T-helper 22 cell (primary cell): ENCODE measurements at regions not wholly inside any gene's neighbourhood (a gene's known extent, or its start where the extent isn't known, plus 50 kb on each side); places are given as distances from the start of the nearest gene placed in this dataset.
"Not testable (repeated sequence)": the region's sequence is repeated elsewhere in the genome, so short reads cannot be mapped to it uniquely, and the experiment has no call there.

ENCODE experiments used
- DNase-seq: peaks from one replicate; pipeline ENCODE4 v3.0.0-alpha.2; 2020; ENCODE audit warnings: low read depth

GRCh38 chr2:87315183-87315902 lies 293.7 kb upstream of the PLGLB1 start:
- not testable (repeated sequence) for DNase-seq

GRCh38 chr2:87317193-87317592 lies 295.5 kb upstream of the PLGLB1 start:
- not testable (repeated sequence) for DNase-seq

GRCh38 chr2:87318814-87319491 lies 297.3 kb upstream of the PLGLB1 start:
- DNase-seq, result not testable (repeated sequence)

- not testable (repeated sequence) for DNase-seq
These were observed 298.1 kb upstream of the PLGLB1 start for GRCh38 chr2:87319705-87320104.

- not testable (repeated sequence) for DNase-seq
These were observed 299.6 kb upstream of the PLGLB1 start for GRCh38 chr2:87321201-87321600.

DNA sequence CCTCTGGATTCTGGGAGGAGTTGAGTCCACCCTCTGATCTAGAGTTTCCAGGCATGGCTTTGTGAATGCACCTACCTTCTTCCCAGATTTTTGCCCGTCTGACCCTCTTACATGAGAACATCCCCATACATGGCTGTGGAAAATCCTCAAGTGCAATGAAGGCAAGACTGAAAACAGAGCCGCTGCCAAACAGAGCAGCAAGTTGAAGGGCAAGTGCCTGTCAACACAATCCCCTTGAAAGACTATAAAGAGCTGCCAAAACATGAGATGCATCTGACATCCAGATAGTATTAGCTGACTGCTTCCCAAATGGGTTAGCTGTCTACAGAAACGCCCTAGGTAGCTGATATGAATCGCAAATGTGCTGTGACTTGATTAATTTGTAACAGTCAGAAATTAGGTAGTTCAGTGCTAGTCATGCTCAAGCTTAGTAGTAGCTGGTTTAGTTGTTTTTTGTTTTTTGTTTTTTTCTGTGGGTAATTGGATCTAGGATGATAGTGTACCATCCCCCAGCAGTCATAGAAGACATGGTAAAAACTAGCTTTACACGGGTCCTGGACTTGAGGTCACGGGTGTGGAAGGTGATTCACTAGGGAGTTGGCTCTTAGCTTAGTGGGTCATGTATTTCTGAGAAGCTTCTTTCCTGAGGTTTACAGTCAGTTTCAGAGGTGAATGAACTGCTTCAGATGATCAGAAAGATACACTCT lies 302.8 kb upstream of the PLGLB1 start:
- not testable (repeated sequence) for DNase-seq

- not testable (repeated sequence) for DNase-seq
These were observed 303.6 kb upstream of the PLGLB1 start for GRCh38 chr2:87325042-87325910.

DNA sequence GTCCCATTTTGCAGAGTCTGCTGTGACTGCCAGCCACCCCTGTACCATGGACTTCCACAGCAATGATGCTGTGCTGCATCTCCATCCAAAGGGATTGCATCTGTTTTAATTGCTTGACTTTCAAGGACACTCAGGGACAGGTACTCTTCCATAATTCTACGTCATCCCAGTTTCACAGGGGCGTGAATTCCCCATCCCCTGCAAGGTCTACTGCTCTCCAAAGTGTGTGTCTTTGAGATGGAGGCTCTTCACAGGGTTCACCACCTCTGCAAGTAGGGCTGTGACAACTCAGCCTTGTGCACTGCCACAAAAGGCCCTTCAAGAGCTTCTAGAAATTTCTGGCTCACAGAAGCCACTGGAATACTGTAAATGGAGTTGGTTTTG lies 304.3 kb upstream of the PLGLB1 start:
- not testable (repeated sequence) for DNase-seq

DNA sequence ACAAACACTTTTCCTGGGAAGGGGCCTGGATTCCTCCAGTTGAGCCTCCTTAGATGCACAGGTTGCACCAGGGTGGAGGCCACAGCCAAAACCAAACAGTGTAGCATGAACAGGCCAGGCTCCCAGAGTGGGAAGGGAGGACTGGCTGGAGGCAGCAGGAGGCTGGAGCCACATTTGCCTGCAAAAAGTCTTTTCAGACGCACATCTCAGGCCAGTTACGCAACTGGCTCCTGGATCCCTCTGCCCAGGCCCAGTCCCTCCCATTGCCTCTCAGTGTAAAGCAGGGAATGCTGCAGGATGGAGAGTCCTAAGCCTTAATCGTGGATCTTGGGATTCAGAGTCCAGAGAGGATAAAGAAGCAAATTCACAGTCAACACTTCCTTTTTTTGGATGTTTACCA lies 305.1 kb upstream of the PLGLB1 start:
- DNase-seq, result not testable (repeated sequence)

DNA sequence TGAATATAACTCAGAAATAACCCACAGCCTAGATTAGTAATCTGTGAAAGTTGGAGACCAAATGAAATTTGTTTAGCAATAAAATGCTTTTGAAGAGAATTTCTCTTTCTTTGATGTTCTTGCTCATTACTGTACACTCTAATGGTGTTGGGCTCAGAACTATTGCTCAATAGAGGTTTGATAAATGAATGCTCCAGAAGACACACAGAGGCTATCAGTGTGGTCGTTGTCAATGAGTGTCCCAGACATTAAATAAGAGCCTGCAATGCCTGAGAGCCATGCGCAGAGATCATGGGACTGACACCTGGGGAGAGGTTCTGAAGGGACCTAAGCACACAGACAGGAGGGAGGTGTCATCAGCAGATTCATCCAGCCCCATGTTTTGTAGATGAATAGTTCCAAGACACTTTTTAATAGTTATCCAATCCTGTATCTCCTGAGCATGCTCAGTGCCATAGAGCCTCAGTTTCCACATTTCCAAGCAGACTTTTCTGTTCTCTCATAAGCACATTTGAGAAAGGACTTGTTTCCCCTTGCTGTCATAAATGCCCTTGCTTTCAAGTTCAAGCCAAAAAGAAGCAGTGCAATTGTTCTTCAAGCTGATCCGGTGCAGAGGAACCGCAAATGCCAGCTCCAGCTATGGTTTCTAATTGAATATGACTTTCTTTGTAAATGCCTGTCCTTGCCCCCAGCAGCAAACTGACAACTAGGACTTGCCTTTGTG lies 306.2 kb upstream of the PLGLB1 start:
- not testable (repeated sequence) for DNase-seq

DNA sequence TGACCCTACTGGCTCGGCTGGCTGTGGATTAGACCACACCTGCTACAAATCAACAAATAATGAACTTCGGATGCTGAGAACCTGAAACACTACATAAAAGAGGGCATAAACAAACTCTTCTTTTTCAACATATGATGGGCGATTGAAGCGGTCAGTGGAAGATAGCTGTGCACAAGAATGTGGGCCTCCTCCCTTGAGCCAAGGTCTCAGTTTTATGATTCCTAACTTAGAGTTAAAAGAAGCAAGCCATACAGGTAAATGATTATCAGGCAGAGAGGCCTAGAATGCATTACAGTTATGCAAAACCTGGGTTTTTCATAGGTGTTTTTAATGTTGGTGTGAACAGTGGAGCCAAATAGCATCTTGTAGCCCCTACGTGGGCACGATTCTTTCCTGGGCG lies 307.9 kb upstream of the PLGLB1 start:
- DNase-seq, result not testable (repeated sequence)

GRCh38 chr2:87330486-87330885 lies 308.8 kb upstream of the PLGLB1 start:
- not testable (repeated sequence) for DNase-seq

DNA sequence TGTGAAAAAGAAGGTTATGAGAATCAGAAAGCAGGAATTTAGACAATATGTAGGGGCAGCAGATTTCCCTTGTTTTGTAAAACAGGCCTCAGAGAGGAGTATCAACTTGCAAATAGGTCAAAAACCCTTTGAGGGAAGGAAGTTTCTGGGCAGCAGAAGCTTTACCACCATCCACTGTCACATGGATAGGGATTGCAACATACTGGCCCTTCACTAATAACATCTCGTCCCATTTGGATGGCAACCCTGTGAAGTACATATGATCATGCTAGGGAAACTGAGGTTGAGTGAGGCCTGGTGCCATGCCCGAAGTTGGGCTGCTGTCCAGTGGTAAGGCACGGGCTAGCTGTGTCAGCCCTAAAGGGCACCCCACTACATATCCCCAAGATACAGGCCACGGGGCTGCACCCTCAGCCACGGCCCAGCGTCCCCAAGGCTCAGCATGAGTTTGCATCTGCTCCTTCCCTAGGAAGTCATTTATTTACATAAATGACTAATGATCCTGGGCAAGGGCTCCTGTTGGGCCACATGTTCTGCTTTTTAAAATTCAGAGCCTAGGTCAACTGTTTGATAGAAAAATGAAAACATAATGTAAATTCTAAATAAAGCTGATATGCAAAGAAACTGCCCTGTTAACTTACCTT lies 310.4 kb upstream of the PLGLB1 start:
- not testable (repeated sequence) for DNase-seq

DNA sequence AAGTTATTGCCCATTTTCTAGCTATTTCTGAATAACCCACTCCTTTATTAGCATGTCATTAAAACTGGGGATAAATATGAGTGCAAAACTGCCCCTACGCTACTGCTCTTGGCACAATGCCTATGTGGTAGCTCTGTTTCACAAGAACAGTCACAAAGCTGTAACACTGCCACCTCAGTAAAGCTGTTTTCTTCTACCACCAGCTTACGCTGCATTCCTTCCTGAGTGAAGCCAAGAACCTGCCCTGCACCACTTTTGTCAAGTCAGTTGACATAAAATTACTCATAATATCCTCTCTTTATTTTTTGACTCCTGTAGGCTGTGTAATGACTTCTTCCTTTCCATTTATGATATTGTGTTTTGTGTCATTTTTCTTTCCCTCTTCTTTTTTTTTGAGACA lies 313.2 kb upstream of the PLGLB1 start:
- not testable (repeated sequence) for DNase-seq

DNA sequence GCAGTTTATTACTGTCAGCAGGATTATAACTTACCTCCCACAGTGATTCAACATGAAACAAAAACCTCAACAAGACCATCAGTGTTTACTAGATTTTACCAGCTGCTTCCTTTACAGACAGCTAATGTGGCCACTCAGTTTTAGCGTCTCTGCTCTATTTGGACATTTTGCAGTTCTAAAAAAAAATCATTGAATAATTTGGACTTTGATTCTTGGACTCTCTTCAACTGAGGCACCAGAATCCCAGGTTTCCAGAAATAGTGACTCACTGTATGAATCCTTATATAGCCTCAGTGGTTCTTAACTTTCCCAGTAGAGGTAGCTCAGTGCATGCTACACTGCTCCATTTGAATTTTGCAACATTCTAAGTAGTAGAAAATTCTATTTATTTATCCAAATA lies 317.4 kb upstream of the PLGLB1 start:
- DNase-seq, result not testable (repeated sequence)

DNA sequence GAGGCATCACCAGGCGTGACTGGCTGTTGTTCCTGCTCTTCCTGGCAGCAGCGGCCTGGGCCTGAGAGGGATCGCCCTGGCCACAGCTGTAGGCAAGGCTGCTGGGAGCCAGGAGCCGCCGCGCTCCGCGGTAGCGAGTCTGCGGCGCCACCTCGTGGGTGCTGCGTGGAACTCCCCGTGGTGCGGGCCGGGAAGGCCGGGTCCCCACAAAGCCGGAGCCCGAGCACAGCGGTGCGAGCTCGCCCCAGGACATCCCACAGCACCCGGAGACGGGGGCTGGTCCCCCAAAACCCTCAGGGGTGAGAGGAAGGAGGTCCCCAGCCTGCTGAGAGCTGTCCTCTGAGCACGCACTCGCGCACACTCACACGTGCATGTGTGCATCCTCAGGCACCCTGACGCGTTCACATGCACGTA lies 320.0 kb upstream of the PLGLB1 start:
- peak; percentile 4 for DNase-seq

GRCh38 chr2:87342175-87342574 lies 320.5 kb upstream of the PLGLB1 start:
- DNase-seq, result not testable (repeated sequence)

- not testable (repeated sequence) for DNase-seq
These were observed 321.7 kb upstream of the PLGLB1 start for GRCh38 chr2:87343347-87343746.

GRCh38 chr2:87345283-87345682 lies 323.6 kb upstream of the PLGLB1 start:
- DNase-seq, result not testable (repeated sequence)

- not testable (repeated sequence) for DNase-seq
These were observed 326.9 kb upstream of the PLGLB1 start for GRCh38 chr2:87348556-87348955.

GRCh38 chr2:87349006-87349405 lies 327.4 kb upstream of the PLGLB1 start:
- not testable (repeated sequence) for DNase-seq
